HepG2 (cell line): ENCODE measurements at regions not wholly inside any gene's neighbourhood (a gene's known extent, or its start where the extent isn't known, plus 50 kb on each side); places are given as distances from the start of the nearest gene placed in this dataset.

Experiments used
- ATAC-seq: fragments of 200-7000 bp; cut with Tn5 transposase; 3 replicates; pipeline ENCODE4 v1.9.1; 2020; ENCODE audit warnings: mild to moderate bottlenecking, moderate library complexity
- BruUV-seq: library from RNA; stranded (reverse); fragments of 400-500 nt; replicated peaks from 2 replicates; lab custom pipeline; 2021; lab: Mats Ljungman, UMichigan
- CTCF ChIA-PET: fragments of 300-600 bp; formaldehyde crosslinking; extraction: SDS; loops from one replicate; lab custom pipeline; 2021; ENCODE audit warnings: low total read pairs, inconsistent platforms, low intra/inter-chr PET ratio; lab: Yijun Ruan, JAX
- POLR2A ChIA-PET: fragments of 350-600 bp; sonication (Branson Sonifier 250); formaldehyde crosslinking; loops from one replicate; lab custom pipeline; 2020; ENCODE audit warnings: antibody characterized with exemption, inconsistent platforms; lab: Yijun Ruan, JAX
- DNase-seq: peaks from one replicate; pipeline ENCODE4 v3.0.0-alpha.2; 2015; ENCODE audit warnings: low spot score
- FAIRE-seq: peaks from 3 replicates; lab custom pipeline; 2011; peaks lifted over from hg19 to GRCh38; lab: Jason Lieb, UNC
- H2AFZ ChIP-seq: one replicate; pipeline ENCODE4 v1.6.1; 2011; ENCODE audit warnings: low read length, inconsistent platforms
- H3K27ac ChIP-seq: fragments of 300-600 bp; 3 replicates; pipeline ENCODE4 v1.8.0; 2011; ENCODE audit warnings: mixed run types, mild to moderate bottlenecking, mixed read lengths, low read length, inconsistent platforms; ENCODE audit not compliant: insufficient read depth; ENCODE audit errors: extremely low read length
- H3K27me3 ChIP-seq, 2 experiments: fragments of 200-600 bp in 1 of 2; 2 replicates in 1 of 2; 3 replicates in 1 of 2; pipeline versions ENCODE4 v1.6.0 to v1.8.0; 2011; ENCODE audit warnings: low read length in 2 of 2, mild to moderate bottlenecking in 2 of 2, moderate library complexity in 2 of 2, inconsistent platforms in 1 of 2; ENCODE audit not compliant: insufficient read depth in 2 of 2, control insufficient read depth in 1 of 2
- H3K36me3 ChIP-seq, 2 experiments: fragments of 200-600 bp in 1 of 2; replicated peaks in 1 of 2; 2 replicates in 1 of 2; 3 replicates in 1 of 2; pipeline versions ENCODE4 v1.5.1 to v1.8.0; 2011; ENCODE audit warnings: low read length in 2 of 2, inconsistent platforms in 1 of 2; ENCODE audit not compliant: insufficient read depth in 2 of 2, control insufficient read depth in 1 of 2
- H3K4me1 ChIP-seq: 2 replicates; pipeline ENCODE4 v1.5.1; 2012; ENCODE audit warnings: low read length, inconsistent platforms; ENCODE audit not compliant: insufficient read depth
- H3K4me2 ChIP-seq: 2 replicates; pipeline ENCODE4 v1.6.0; 2011; ENCODE audit warnings: low read depth, low read length, inconsistent platforms
- H3K4me3 ChIP-seq, 3 experiments: fragments of 200-600 bp in 1 of 3; sonication (generic), shearing (Covaris generic) in 1 of 3; replicated peaks in 1 of 3; 2 replicates each; pipeline ENCODE4 v1.5.1; 2011 to 2016; ENCODE audit warnings: low read length in 3 of 3, inconsistent platforms in 2 of 3, low read depth in 2 of 3, mild to moderate bottlenecking in 2 of 3, control low read depth in 1 of 3, mixed read lengths in 1 of 3; ENCODE audit not compliant: insufficient read depth in 1 of 3
- H3K79me2 ChIP-seq: one replicate; pipeline ENCODE4 v1.6.1; 2011; ENCODE audit warnings: low read length, inconsistent platforms; ENCODE audit not compliant: insufficient read depth
- H3K9ac ChIP-seq: 2 replicates; pipeline ENCODE4 v1.6.0; 2011; ENCODE audit warnings: mild to moderate bottlenecking, low read depth, low read length, inconsistent platforms; ENCODE audit not compliant: insufficient read depth
- H3K9me3 ChIP-seq: 2 replicates; pipeline ENCODE4 v1.5.1; 2012; ENCODE audit warnings: mild to moderate bottlenecking, low read length
- H4K20me1 ChIP-seq: 2 replicates; pipeline ENCODE4 v1.6.0; 2011; ENCODE audit warnings: inconsistent platforms, mild to moderate bottlenecking, low read length, moderate library complexity; ENCODE audit not compliant: insufficient read depth
- FOXK2 ChIP-seq: fragments of 450-650 bp; IDR thresholded peaks from 2 replicates; pipeline ENCODE4 v1.6.1; 2016
- SETDB1 ChIP-seq: sonication (generic); formaldehyde crosslinking; IDR thresholded peaks from 2 replicates; pipeline ENCODE4 v1.5.1; 2020; ENCODE audit warnings: missing genetic modification reagents, mild to moderate bottlenecking, borderline replicate concordance
- SMAD9 ChIP-seq: sonication (generic); formaldehyde crosslinking; IDR thresholded peaks from 2 replicates; pipeline ENCODE4 v1.5.1; 2020; ENCODE audit warnings: mild to moderate bottlenecking, missing genetic modification reagents
- ZNF557 ChIP-seq: sonication (generic); formaldehyde crosslinking; IDR thresholded peaks from 2 replicates; pipeline ENCODE4 v1.4.0; 2020; ENCODE audit warnings: missing genetic modification reagents
- ZNF598 ChIP-seq: sonication (generic); formaldehyde crosslinking; IDR thresholded peaks from 2 replicates; pipeline ENCODE4 v1.5.1; 2020; ENCODE audit warnings: mild to moderate bottlenecking, missing genetic modification reagents, borderline replicate concordance
- WGBS: methylation state at CpG from one replicate; pipeline ENCODE4 v1.1.6; 2017; ENCODE audit warnings: low lambda C conversion rate; 5-methylcytosine and 5-hydroxymethylcytosine counted together
- in situ Hi-C: cut with HindIII; loops from 2 replicates; pipeline ENCODE4 v1.10.0; 2017; ENCODE audit warnings: low pct_unique_long_range_greater_than_20kb; ENCODE audit not compliant: extremely low pct_ligation_motif_present
- intact Hi-C: fragments of 100-400 bp; cut with micrococcal nuclease; formaldehyde crosslinking; loops from one replicate; pipeline ENCODE4 v1.10.0; 2022; ENCODE audit not compliant: unreplicated experiment
- TF ChIP-seq, protein P1 (sequence below): sonication (generic); formaldehyde crosslinking; IDR thresholded peaks from 2 replicates; pipeline ENCODE4 v1.4.0; 2020; ENCODE audit warnings: missing genetic modification reagents
- TF ChIP-seq, protein P2 (sequence below): sonication (generic); formaldehyde crosslinking; IDR thresholded peaks from 2 replicates; pipeline ENCODE4 v1.4.0; 2020; ENCODE audit warnings: mild to moderate bottlenecking, missing genetic modification reagents
- TF ChIP-seq, protein P3 (sequence below), 2 experiments: sonication (generic) in 1 of 2; formaldehyde crosslinking in 1 of 2; IDR thresholded peaks; 2 replicates each; pipeline versions ENCODE4 v1.5.1 to v1.6.1; 2011 to 2020; ENCODE audit warnings: borderline replicate concordance in 1 of 2, low read depth in 1 of 2, low read length in 1 of 2, mild to moderate bottlenecking in 1 of 2, missing genetic modification reagents in 1 of 2, moderate library complexity in 1 of 2

DNA sequence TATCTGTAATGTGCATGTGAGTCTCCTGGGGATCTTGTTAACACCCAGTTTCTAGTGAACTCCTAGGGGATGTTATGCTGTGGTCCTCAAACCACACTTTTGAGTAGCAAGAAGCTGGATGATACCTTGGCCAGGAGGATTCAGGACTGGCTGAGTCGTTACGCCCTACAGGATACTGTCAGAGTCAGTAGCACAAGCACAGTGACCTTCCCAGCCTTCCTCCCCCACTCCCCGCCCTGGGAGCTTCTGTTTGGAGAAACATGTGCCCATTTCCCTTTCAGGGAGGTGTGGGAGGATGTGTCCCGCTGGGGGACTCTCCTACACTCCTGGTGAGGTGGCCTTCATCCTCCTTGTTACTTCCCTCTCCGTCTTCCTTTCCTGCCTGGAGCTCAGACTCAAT, 76.4 kb upstream of the TRPM1 start:
- intact Hi-C loops, result no loop called here
- POLR2A ChIA-PET, result no interaction called here
- no peak for FAIRE-seq

DNA sequence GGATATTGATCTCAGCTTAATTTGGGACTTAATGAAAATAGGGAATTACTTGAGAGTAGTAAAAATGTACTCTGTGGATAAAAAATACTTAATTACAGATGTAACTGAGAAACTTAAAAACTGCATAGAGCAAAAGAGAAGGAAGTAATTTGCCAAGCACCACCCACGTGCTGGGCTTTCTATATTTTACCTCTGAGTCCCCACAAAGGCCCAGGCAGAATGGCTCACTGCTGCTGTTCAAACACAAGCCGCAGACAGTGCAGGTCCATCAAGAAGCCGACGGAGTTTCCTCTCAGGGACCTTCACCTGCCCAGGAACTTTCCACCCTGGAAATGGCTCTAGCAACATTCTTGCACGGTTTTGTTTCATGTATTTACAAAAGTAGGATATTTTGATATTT, 77.2 kb upstream of the TRPM1 start:
- no peak overlapping the region for H3K27ac ChIP-seq
- DNase-seq, result no peak
- no peak overlapping the region for H3K4me3 ChIP-seq
- no TSS peak for BruUV-seq
- no peaks in the 10 kb centered on the region for H3K36me3 ChIP-seq
- no peaks in the 10 kb centered on the region for H3K27me3 ChIP-seq
- peaks cover 7% of the 10 kb centered on the region; the same call in 1 of the 2 replicates for H3K9me3 ChIP-seq
- intact Hi-C loops, result no loop called here
- H3K4me2 ChIP-seq, result 0 out of 2 replicates have a peak overlapping the region, but pooled peaks have one; percentile 24
- H3K9ac ChIP-seq, result no peak overlapping the region
- FAIRE-seq, result no peak
- H3K4me1 ChIP-seq, result peaks cover 22% of the 10 kb centered on the region
- 6% methylated on average over 5 of the region's 5 CpGs for WGBS
- peak; percentile 66 for ATAC-seq
- H4K20me1 ChIP-seq, result no peaks in the 10 kb centered on the region
- CTCF ChIA-PET, result interaction anchor here (0.6 kb wide), 1 partner anchor 33 kb away, joined by 3 read pairs; no protein-coding TSS in a partner anchor
- H2AFZ ChIP-seq, result no peak overlapping the region
- no peaks in the 10 kb centered on the region for H3K79me2 ChIP-seq
- POLR2A ChIA-PET, result no interaction called here
- in situ Hi-C loops, result no loop called here
- TF ChIP-seq, protein P1, sequence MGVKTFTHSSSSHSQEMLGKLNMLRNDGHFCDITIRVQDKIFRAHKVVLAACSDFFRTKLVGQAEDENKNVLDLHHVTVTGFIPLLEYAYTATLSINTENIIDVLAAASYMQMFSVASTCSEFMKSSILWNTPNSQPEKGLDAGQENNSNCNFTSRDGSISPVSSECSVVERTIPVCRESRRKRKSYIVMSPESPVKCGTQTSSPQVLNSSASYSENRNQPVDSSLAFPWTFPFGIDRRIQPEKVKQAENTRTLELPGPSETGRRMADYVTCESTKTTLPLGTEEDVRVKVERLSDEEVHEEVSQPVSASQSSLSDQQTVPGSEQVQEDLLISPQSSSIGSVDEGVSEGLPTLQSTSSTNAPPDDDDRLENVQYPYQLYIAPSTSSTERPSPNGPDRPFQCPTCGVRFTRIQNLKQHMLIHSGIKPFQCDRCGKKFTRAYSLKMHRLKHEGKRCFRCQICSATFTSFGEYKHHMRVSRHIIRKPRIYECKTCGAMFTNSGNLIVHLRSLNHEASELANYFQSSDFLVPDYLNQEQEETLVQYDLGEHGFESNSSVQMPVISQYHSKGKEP, result no peak
- TF ChIP-seq ZNF557 (no peak), FOXK2 (no peak)
- TF ChIP-seq, protein P2, sequence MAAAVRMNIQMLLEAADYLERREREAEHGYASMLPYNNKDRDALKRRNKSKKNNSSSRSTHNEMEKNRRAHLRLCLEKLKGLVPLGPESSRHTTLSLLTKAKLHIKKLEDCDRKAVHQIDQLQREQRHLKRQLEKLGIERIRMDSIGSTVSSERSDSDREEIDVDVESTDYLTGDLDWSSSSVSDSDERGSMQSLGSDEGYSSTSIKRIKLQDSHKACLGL (CRISPR knock-in tag), result no peak

More for the DNA sequence above, 76.4 kb upstream of the TRPM1 start:
- H3K4me2 ChIP-seq, result peak overlapping the region; percentile 39; the same call in 1 of the 2 replicates
- H3K79me2 ChIP-seq, result no peaks in the 10 kb centered on the region
- ATAC-seq (peak; percentile 66), DNase-seq (no peak)
- H3K4me3 ChIP-seq, result no peak overlapping the region
- no peak for TF ChIP-seq ZNF598 (CRISPR knock-in tag)
- no peak for TF ChIP-seq SETDB1 (CRISPR knock-in tag)
- TF ChIP-seq SMAD9 (CRISPR knock-in tag), result no peak
- TF ChIP-seq, protein P3, sequence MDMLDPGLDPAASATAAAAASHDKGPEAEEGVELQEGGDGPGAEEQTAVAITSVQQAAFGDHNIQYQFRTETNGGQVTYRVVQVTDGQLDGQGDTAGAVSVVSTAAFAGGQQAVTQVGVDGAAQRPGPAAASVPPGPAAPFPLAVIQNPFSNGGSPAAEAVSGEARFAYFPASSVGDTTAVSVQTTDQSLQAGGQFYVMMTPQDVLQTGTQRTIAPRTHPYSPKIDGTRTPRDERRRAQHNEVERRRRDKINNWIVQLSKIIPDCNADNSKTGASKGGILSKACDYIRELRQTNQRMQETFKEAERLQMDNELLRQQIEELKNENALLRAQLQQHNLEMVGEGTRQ (IDR thresholded peaks at IDR 0.05; ENCODE audit: low read depth, low read length), result no peak
- TF ChIP-seq, protein P3 (CRISPR knock-in tag; IDR thresholded peaks at IDR 0.05; ENCODE audit: borderline replicate concordance), result no peak
- H3K9ac ChIP-seq, result no peak overlapping the region
- H3K27me3 ChIP-seq, result no peaks in the 10 kb centered on the region
- BruUV-seq, result no TSS peak
- H3K4me1 ChIP-seq, result peaks cover 22% of the 10 kb centered on the region
- CTCF ChIA-PET, result no interaction called here
- H4K20me1 ChIP-seq, result no peaks in the 10 kb centered on the region
- in situ Hi-C loops, result no loop called here
- no peak overlapping the region for H2AFZ ChIP-seq
- no peak overlapping the region for H3K27ac ChIP-seq
- H3K9me3 ChIP-seq, result peaks cover 7% of the 10 kb centered on the region; the same call in 1 of the 2 replicates
- 11% methylated on average over 5 of the region's 5 CpGs for WGBS
- H3K36me3 ChIP-seq, result no peaks in the 10 kb centered on the region
